ENCODE measurements at regions not wholly inside any gene's neighbourhood (a gene's known extent, or its start where the extent isn't known, plus 50 kb on each side); places are given as distances from the start of the nearest gene placed in this dataset.
"Not testable (repeated sequence)": the region's sequence is repeated elsewhere in the genome, so short reads cannot be mapped to it uniquely, and the experiment has no call there.

DNA sequence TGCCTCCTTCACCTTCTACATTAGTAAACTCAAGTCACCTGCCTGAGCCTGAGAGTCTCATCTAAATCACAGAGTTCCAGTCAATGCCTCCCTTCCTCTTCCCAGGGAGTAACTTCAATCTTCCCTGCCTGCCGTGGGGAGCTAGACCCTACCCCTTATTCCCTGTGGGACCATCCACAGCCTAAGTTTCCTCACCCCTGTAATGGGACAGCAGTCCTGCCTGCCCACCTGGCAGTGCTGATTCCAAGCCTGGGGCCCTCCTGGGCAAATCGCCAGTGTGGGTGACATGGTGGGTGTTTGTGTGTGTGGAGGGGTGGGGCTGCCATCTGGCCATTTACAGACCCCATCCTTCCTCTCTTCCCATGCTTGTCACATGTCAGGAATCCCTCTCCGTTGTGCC is 258.6 kb downstream of the ANKRD30B start:
- not testable (repeated sequence) for TF ChIP-seq CTCF (IDR thresholded peaks at IDR 0.05); POLR2AphosphoS5 (IDR thresholded peaks at IDR 0.05; ENCODE audit: low read depth, low read length)

Data from Panc1 (cell line).